H1 (cell line): ENCODE measurements at regions not wholly inside any gene's neighbourhood (a gene's known extent, or its start where the extent isn't known, plus 50 kb on each side); places are given as distances from the start of the nearest gene placed in this dataset.

Source experiments
- CTBP2 ChIP-seq: IDR thresholded peaks from 2 replicates; pipeline ENCODE4 v1.7.0; 2011; ENCODE audit warnings: borderline replicate concordance, mild to moderate bottlenecking, moderate library complexity, mixed read lengths, low read length; ENCODE audit not compliant: insufficient read depth, insufficient read length
- CTCF ChIP-seq, 3 experiments: IDR thresholded peaks; 1 replicate in 2 of 3; 2 replicates in 1 of 3; pipeline versions ENCODE4 v1.5.1 to v1.6.1; 2011; ENCODE audit warnings: low read length in 3 of 3, mild to moderate bottlenecking in 3 of 3, inconsistent platforms in 2 of 3, low read depth in 1 of 3, moderate library complexity in 1 of 3; ENCODE audit not compliant: insufficient read depth in 1 of 3; ENCODE audit errors: control extremely low read depth in 1 of 3
- SAP30 ChIP-seq: fragments of 300-600 bp; sonication (generic); IDR thresholded peaks from 2 replicates; pipeline ENCODE4 v1.7.1; 2012; ENCODE audit warnings: low read length, moderate library complexity, mild to moderate bottlenecking, inconsistent platforms; ENCODE audit not compliant: insufficient read depth, insufficient replicate concordance
- USF2 ChIP-seq: IDR thresholded peaks from 2 replicates; pipeline ENCODE4 v1.6.1; 2011; ENCODE audit warnings: low read length, improper control_type of control experiment
- YY1 ChIP-seq: IDR thresholded peaks from 2 replicates; pipeline ENCODE4 v1.6.1; 2011; ENCODE audit warnings: low read depth, mild to moderate bottlenecking, low read length

DNA sequence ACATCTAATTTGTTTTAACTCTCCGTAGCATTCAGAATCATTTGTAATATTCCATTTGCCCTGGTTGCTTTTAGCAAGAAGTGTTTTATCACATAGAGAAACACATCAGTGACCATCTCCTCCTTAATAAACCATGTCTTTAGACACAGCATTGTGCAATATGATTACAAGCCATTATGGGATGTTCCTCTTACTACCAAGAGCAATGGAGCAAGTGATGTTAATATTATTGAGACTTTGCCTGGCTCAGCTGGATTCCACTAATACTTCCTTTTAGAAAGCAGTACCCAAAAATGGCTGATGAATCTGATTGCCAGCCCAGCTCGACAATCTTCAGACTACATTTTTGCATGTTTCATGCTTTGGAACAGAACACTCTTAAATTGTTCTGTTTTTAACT is 364.2 kb downstream of the OSTF1 start (continued):
- TF ChIP-seq CTCF (IDR thresholded peaks at IDR 0.05; ENCODE audit: control extremely low read depth in 1 of 3, insufficient read depth in 1 of 3, low read depth in 1 of 3, low read length in 3 of 3) (no peak), YY1 (no peak), CTBP2 (no peak), USF2 (no peak), SAP30 (no peak)
